Neural cell (in vitro differentiated cells): ENCODE measurements at regions not wholly inside any gene's neighbourhood (a gene's known extent, or its start where the extent isn't known, plus 50 kb on each side); places are given as distances from the start of the nearest gene placed in this dataset.

Experiments
- H2AFZ ChIP-seq: fragments of 200-600, 300-800 bp; sonication (generic), shearing (Covaris generic); 2 replicates; pipeline ENCODE4 v1.6.0; 2014; ENCODE audit warnings: low read depth, mild to moderate bottlenecking, antibody characterized with exemption, low read length, moderate library complexity
- H3F3A ChIP-seq: fragments of 200-600 bp; shearing (Covaris generic); 2 replicates; pipeline ENCODE4 v1.6.1; 2016; ENCODE audit warnings: mild to moderate bottlenecking, moderate library complexity, mixed read lengths, antibody characterized with exemption, low read length; ENCODE audit not compliant: insufficient read depth, poor library complexity, severe bottlenecking
- H3K27ac ChIP-seq: fragments of 200-600, 300-800 bp; sonication (generic), shearing (Covaris generic); 2 replicates; pipeline ENCODE4 v1.5.1; 2014; ENCODE audit warnings: mild to moderate bottlenecking, low read length, moderate library complexity
- H3K27me3 ChIP-seq: fragments of 300-800, 200-600 bp; sonication (generic), shearing (Covaris generic); 2 replicates; pipeline ENCODE4 v1.6.0; 2014; ENCODE audit warnings: mild to moderate bottlenecking, low read depth, low read length, moderate library complexity; ENCODE audit not compliant: insufficient read depth
- H3K36me3 ChIP-seq: fragments of 300-800, 200-600 bp; sonication (generic), shearing (Covaris generic); 2 replicates; pipeline ENCODE4 v1.5.1; 2014; ENCODE audit warnings: mild to moderate bottlenecking, antibody characterized with exemption, low read length, moderate library complexity; ENCODE audit not compliant: insufficient read depth
- H3K4me2 ChIP-seq: fragments of 300-800, 200-600 bp; sonication (generic), shearing (Covaris generic); 2 replicates; pipeline ENCODE4 v1.6.0; 2014; ENCODE audit warnings: mild to moderate bottlenecking, low read length
- H3K4me3 ChIP-seq: fragments of 300-800, 200-600 bp; sonication (generic), shearing (Covaris generic); 2 replicates; pipeline ENCODE4 v1.5.1; 2014; ENCODE audit warnings: mild to moderate bottlenecking, low read length, moderate library complexity
- H3K79me2 ChIP-seq: fragments of 200-600 bp; shearing (Covaris generic); replicated peaks from 2 replicates; pipeline ENCODE4 v1.6.0; 2014; ENCODE audit warnings: mild to moderate bottlenecking, low read length, moderate library complexity; ENCODE audit not compliant: insufficient read depth
- H3K9ac ChIP-seq: fragments of 300-800, 200-600 bp; sonication (generic), shearing (Covaris generic); 2 replicates; pipeline ENCODE4 v1.6.1; 2016; ENCODE audit warnings: mild to moderate bottlenecking, low read length, mixed read lengths
- H3K9me2 ChIP-seq: fragments of 200-600 bp; shearing (Covaris generic); 2 replicates; pipeline ENCODE4 v1.6.1; 2016; ENCODE audit warnings: mild to moderate bottlenecking, low read length, mixed read lengths; ENCODE audit not compliant: insufficient read depth
- H3K9me3 ChIP-seq: fragments of 200-600, 300-800 bp; sonication (generic), shearing (Covaris generic); 2 replicates; pipeline ENCODE4 v1.6.1; 2016; ENCODE audit warnings: mild to moderate bottlenecking, mixed run types, low read length, moderate library complexity, mixed read lengths
- H4K20me1 ChIP-seq: fragments of 200-600 bp; shearing (Covaris generic); 2 replicates; pipeline ENCODE4 v1.6.1; 2016; ENCODE audit warnings: mild to moderate bottlenecking, mixed run types; ENCODE audit not compliant: insufficient read depth
- EP300 ChIP-seq: fragments of 450-650 bp; conservative IDR thresholded peaks from 2 replicates; pipeline ENCODE4 v1.6.1; 2014; ENCODE audit warnings: antibody characterized with exemption, mild to moderate bottlenecking, moderate library complexity; ENCODE audit not compliant: poor library complexity, severe bottlenecking
- EZH2 ChIP-seq: fragments of 200-600, 300-800 bp; shearing (Covaris generic), sonication (generic); IDR thresholded peaks from 2 replicates; pipeline ENCODE4 v1.6.1; 2014; ENCODE audit warnings: antibody characterized with exemption, low read length, borderline replicate concordance, mild to moderate bottlenecking; ENCODE audit not compliant: insufficient read depth, poor library complexity, severe bottlenecking
- MXI1 ChIP-seq: fragments of 450-650 bp; conservative IDR thresholded peaks from 2 replicates; pipeline ENCODE4 v1.6.1; 2014; ENCODE audit warnings: antibody characterized with exemption, mild to moderate bottlenecking; ENCODE audit not compliant: poor library complexity, severe bottlenecking
- POLR2AphosphoS5 ChIP-seq: IDR thresholded peaks from 2 replicates; pipeline ENCODE4 v1.6.1; 2012
- RAD21 ChIP-seq: fragments of 450-650 bp; conservative IDR thresholded peaks from 2 replicates; pipeline ENCODE4 v1.6.1; 2014; ENCODE audit warnings: antibody characterized with exemption, mild to moderate bottlenecking, moderate library complexity
- SMC3 ChIP-seq: fragments of 450-650 bp; conservative IDR thresholded peaks from 2 replicates; pipeline ENCODE4 v1.6.1; 2014; ENCODE audit warnings: antibody characterized with exemption, mild to moderate bottlenecking, moderate library complexity; ENCODE audit not compliant: poor library complexity
- TAF1 ChIP-seq: IDR thresholded peaks from 2 replicates; pipeline ENCODE4 v1.6.1; 2012; ENCODE audit warnings: low read depth
- TF ChIP-seq, protein P1 (sequence below): fragments of 450-650 bp; IDR thresholded peaks from 2 replicates; pipeline ENCODE4 v1.5.1; 2014; ENCODE audit warnings: antibody characterized with exemption, mild to moderate bottlenecking, moderate library complexity; ENCODE audit not compliant: poor library complexity, severe bottlenecking
- TF ChIP-seq, protein P2 (sequence below): IDR thresholded peaks from 2 replicates; pipeline ENCODE4 v1.6.1; 2012; ENCODE audit warnings: borderline replicate concordance

DNA sequence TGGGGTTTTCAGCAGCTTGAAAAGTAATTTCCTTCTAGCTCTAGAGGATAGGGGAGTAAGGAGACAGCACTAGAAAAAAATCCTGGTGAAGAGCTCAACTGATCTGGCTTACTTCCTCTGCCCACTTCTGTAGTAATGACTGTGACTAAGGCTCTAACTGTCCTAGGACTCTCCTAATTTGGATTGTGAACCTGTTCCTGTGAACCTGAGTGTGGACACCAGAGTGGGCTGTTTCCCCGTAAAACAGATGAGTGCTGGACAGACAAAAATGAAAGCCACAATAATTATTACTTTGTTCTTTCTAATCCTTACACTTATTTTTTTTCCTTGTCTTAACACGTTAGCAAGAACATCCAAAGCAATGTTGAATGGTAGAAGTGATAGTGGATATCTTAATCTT, 154.1 kb downstream of the AASDHPPT start:
- Histone ChIP-seq H2AFZ (no peak overlapping the region), H4K20me1 (no peaks in the 10 kb centered on the region), H3K9me3 (no peaks in the 10 kb centered on the region), H3K4me2 (no peak overlapping the region), H3K9me2 (no peaks in the 10 kb centered on the region), H3K9ac (no peak overlapping the region), H3F3A (no peaks in the 10 kb centered on the region), H3K79me2 (no peaks in the 10 kb centered on the region), H3K27me3 (no peaks in the 10 kb centered on the region), H3K36me3 (no peaks in the 10 kb centered on the region), H3K4me3 (no peak overlapping the region), H3K27ac (no peak overlapping the region)
- no peak for TF ChIP-seq EZH2
- no peak for TF ChIP-seq POLR2AphosphoS5
- no peak for TF ChIP-seq RAD21
- no peak for TF ChIP-seq EP300
- no peak for TF ChIP-seq SMC3
- TF ChIP-seq, protein P1, sequence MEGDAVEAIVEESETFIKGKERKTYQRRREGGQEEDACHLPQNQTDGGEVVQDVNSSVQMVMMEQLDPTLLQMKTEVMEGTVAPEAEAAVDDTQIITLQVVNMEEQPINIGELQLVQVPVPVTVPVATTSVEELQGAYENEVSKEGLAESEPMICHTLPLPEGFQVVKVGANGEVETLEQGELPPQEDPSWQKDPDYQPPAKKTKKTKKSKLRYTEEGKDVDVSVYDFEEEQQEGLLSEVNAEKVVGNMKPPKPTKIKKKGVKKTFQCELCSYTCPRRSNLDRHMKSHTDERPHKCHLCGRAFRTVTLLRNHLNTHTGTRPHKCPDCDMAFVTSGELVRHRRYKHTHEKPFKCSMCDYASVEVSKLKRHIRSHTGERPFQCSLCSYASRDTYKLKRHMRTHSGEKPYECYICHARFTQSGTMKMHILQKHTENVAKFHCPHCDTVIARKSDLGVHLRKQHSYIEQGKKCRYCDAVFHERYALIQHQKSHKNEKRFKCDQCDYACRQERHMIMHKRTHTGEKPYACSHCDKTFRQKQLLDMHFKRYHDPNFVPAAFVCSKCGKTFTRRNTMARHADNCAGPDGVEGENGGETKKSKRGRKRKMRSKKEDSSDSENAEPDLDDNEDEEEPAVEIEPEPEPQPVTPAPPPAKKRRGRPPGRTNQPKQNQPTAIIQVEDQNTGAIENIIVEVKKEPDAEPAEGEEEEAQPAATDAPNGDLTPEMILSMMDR: no peak
- TF ChIP-seq TAF1: no peak
- TF ChIP-seq, protein P2, sequence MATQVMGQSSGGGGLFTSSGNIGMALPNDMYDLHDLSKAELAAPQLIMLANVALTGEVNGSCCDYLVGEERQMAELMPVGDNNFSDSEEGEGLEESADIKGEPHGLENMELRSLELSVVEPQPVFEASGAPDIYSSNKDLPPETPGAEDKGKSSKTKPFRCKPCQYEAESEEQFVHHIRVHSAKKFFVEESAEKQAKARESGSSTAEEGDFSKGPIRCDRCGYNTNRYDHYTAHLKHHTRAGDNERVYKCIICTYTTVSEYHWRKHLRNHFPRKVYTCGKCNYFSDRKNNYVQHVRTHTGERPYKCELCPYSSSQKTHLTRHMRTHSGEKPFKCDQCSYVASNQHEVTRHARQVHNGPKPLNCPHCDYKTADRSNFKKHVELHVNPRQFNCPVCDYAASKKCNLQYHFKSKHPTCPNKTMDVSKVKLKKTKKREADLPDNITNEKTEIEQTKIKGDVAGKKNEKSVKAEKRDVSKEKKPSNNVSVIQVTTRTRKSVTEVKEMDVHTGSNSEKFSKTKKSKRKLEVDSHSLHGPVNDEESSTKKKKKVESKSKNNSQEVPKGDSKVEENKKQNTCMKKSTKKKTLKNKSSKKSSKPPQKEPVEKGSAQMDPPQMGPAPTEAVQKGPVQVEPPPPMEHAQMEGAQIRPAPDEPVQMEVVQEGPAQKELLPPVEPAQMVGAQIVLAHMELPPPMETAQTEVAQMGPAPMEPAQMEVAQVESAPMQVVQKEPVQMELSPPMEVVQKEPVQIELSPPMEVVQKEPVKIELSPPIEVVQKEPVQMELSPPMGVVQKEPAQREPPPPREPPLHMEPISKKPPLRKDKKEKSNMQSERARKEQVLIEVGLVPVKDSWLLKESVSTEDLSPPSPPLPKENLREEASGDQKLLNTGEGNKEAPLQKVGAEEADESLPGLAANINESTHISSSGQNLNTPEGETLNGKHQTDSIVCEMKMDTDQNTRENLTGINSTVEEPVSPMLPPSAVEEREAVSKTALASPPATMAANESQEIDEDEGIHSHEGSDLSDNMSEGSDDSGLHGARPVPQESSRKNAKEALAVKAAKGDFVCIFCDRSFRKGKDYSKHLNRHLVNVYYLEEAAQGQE: no peak
- no peak for TF ChIP-seq MXI1

DNA sequence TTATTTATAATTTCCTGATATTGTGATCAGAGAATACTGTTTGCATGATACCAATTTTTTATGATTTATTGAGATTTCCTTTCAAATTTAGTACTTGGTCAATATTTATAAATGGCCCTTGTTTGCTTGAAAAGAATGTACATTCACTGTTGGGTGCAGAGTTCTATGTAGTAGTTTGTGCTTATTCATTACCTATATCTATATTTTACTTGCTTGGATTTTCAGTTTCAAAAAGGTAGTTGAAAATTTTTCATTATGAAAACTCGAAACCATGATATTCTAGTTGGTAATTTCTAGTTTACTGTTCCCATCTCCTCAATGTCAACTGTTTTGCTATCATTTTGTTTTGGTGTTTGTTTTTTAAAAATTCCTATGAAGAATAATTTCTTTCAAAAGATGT, 155.7 kb downstream of the AASDHPPT start:
- H3K9ac ChIP-seq: no peak overlapping the region
- H3K4me2 ChIP-seq: no peak overlapping the region
- TF ChIP-seq EZH2 (no peak), EP300 (no peak), POLR2AphosphoS5 (no peak), SMC3 (no peak), MXI1 (no peak), RAD21 (no peak)
- TF ChIP-seq, protein P2: no peak
- H3K9me3 ChIP-seq: no peaks in the 10 kb centered on the region
- H2AFZ ChIP-seq: no peak overlapping the region
- no peaks in the 10 kb centered on the region for H3K27me3 ChIP-seq
- no peaks in the 10 kb centered on the region for H3K36me3 ChIP-seq
- H3F3A ChIP-seq: no peaks in the 10 kb centered on the region
- no peak overlapping the region for H3K4me3 ChIP-seq
- no peaks in the 10 kb centered on the region for H3K79me2 ChIP-seq
- no peaks in the 10 kb centered on the region for H4K20me1 ChIP-seq
- H3K9me2 ChIP-seq: no peaks in the 10 kb centered on the region
- H3K27ac ChIP-seq: no peak overlapping the region
